Daoy (cell line): ENCODE measurements at regions not wholly inside any gene's neighbourhood (a gene's known extent, or its start where the extent isn't known, plus 50 kb on each side); places are given as distances from the start of the nearest gene placed in this dataset.

Experiments
- DNase-seq: peaks from one replicate; pipeline ENCODE4 v3.0.0-alpha.2; 2015; ENCODE audit warnings: low read depth

- DNase-seq: peak; percentile 1
Measured at GRCh38 chr6:170097505-170098427, 193.1 kb downstream of the DLL1 start.

- no peak for DNase-seq
Measured at GRCh38 chr6:170096803-170097504, 193.9 kb downstream of the DLL1 start.

- peak; percentile 1 for DNase-seq
Measured at GRCh38 chr6:170096191-170096802, 194.6 kb downstream of the DLL1 start.

DNA sequence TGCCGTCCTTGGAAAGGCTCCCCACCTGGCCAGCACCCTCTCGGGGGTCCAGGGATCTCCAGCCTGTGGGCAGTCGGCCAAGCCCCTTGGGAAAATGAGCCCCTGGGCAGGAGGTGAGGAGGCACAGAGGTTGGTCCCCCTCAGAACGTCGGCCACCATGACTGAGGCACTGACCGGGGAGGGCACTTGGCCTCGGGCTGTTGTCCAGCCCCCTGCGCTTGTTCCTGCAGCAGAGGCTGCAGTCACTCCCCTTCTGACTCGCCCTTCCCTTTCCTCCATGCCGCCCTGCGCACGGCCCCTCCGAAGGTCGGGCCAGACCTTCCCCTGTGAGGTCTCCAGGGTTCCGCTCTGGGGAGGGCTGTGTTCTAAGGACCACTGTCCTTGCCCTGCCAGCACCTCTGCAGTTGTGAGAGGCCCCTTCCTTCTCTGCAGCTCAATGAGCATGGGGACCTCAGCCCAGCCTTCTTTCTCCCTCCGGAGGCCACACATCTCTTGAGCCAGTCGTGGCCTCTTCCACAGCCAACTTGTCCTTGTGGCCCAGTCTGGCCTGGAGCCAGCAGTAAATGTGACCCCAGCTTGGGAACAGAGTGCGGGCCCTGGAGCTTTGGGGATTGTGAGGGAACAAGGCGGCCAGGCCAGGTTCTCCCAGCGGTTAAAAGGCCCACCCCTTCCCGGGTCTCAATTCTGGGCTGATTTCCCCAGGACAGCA is 195.5 kb downstream of the DLL1 start:
- peak; percentile 1 for DNase-seq

DNA sequence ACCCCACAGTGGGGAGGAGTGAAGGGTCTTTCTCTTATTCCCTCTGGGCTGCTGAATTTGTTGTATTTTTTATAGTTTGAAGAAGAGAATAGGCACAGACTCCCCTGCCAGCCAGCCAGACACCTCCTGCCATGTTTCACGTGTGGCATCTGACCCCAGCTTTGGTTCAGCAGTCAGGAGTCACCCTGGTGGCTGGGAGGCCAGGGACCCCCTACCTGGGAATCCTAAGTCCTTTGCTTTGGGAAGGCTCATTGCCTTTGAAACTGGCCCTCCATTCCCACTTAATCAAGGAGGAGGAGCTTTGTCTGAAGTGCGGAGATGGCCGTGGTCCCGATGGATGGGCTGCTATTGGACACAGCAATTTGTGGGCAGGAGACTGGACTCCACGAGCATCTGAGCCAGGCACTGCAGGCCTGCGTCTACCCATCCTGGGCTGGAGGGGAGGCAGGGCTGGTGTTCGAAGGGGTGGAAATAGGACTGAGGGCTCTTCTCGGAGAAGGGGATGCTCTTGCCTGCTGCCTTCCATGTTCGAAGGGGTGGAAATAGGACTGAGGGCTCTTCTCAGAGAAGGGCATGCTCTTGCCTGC is 196.1 kb downstream of the DLL1 start:
- DNase-seq: peak; percentile 1

DNA sequence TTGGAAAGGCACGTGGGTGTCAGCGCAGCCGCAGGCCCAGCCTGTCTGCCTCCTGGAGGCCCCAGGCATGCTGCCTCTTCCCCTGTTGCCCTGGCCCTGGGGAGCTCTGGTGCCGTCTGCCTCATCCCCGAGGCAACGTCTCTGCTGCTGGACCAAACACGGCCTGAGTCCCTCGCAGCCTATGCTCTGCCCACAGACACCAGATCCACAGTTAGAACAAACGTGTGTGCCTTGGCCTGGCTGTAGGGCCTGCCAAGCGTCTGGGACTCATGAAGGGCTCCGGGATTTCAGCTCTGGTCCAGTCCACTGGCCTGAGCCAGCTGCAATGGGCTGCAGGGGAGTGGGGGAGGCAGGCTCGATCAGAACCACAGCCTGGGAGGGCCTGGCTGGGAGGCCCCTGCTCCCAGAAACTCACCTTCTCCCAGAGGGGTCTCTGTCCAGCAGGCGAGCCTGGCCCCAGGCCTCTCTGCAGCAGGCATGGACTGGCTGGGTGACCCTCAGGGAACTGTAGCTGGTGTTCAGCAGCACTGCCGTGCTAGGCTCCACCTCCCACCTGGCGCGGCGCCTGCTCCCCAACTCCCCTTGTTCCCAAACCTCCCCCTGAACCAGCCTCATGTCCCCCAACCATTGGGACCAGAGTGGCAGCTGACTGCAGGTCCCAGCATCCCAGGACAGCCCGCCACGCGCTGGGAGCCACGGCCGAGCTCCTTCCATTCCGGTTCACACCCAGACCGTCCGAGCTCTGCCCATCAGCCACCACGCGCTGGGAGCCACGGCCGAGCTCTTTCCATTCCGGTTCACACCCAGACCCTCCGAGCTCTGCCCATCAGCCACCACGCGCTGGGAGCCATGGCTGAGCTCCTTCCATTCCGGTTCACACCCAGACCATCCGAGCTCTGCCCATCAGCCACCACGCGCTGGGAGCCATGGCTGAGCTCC is 197.0 kb downstream of the DLL1 start:
- DNase-seq: peak; percentile 11

GRCh38 chr6:170093276-170093657 is 197.6 kb downstream of the DLL1 start:
- no peak for DNase-seq

- DNase-seq: no peak
Measured at GRCh38 chr6:170092826-170093225, 198.1 kb downstream of the DLL1 start.

DNA sequence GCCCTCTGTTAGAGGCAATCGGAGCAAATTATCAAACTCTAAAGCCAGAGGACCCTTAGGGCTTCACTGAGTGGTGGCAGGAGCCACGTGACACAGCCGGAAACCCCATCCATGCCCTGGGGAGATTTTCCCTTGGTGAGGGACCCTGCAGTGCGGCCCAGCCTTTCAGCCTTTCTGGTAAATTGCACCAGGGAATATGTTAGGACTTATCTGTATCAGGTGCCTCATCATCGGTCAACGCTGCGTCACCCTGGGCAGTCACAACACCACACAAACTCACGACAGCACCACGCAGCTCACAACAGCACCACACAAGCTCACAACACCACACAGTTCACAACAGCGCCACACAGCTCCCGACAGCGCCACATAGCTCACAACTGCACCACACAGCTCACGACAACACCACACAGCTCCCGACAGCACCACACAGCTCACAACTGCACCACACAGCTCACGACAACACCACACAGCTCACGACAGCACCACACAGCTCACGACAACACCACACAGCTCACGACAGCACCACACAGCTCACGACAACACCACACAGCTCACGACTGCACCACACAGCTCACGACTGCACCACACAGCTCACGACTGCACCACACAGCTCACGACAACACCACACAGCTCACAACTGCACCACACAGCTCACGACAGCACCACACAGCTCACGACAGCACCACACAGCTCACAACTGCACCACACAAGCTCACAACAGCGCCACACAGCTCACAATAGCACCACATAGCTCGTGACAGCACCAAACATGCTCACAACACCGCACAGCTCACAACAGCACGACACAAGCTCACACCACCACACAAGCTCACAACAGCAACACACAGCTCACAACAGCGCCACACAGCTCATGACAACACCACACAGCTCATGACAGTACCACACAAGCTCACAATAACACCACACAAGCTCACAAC is 199.0 kb downstream of the DLL1 start:
- DNase-seq: peak; percentile 2

DNA sequence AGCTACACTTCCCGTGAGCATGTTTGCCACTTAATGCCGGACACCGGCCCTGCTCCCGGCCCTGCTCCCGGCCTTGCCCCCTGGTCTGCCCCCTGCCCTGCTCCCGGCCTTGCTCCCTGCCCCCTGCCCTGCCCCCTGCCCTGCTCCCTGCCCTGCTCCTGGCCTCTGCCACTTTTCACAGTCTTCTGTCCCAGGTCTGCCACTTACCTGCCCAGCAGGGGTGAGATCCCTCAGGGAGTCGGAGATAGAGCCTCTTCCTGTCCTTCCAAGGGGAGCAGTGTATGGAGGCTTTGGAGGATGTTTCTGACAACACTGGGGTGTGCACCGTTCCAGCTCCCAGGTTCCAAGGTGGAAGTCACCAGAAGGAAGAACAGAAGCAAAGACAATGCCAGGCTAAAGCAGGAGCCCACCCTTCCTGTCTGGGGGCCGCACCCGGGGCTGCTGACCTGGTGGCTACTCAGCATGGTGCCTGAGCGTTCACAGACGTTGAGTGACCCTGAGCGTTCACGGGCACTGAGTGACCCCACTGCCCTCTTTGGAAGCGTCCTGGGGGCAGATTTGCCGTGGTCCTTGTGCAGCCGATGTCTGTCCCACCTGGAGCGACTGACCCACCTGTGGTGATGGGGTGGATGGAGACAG is 199.8 kb downstream of the DLL1 start:
- DNase-seq: no peak

DNA sequence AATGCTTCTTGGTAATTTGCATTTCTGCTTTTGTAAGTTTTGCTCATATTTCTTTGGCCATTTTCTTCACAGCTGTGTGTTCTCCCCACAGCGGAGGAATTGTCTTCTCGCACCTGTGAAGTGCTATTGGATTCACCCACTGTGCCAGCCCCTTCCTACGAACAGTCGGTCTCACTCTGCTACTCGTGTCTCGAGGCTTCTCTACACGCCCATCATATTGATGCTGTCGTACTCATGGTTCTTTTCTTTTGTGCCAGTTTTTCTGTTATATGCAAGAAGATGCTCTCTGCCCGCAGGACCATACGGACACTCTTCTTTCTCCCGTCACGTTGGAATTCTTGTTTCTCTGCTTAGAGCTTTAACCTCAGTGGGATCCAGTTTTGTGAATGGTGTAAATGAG is 200.3 kb downstream of the DLL1 start:
- no peak for DNase-seq

DNA sequence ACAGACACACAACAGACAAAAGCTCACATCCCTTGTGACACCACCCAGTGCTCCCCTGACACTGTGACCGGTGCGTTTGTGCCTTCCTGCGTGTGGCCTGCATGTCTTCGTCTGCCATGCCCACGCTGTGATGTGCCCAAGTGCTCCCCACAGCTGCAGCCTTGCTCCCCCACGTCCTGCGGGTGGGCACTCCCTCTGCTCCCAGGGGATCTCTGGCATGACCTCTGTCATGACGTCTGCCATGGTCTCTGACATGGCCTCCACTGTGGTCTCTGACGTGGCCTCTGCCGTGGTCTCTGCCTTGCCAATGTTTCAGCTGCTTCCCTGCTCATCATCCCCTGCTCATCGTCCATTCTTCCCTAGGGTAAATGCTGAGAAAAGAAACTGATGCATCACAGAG is 200.9 kb downstream of the DLL1 start:
- DNase-seq: no peak

GRCh38 chr6:170088582-170088955 is 202.3 kb downstream of the DLL1 start:
- peak; percentile 28 for DNase-seq

- DNase-seq: peak; percentile 84
Measured at GRCh38 chr6:170087941-170088581, 202.8 kb downstream of the DLL1 start.

- peak; percentile 22 for DNase-seq
Measured at GRCh38 chr6:170087421-170087780, 203.5 kb downstream of the DLL1 start.

GRCh38 chr6:170086639-170087420 is 204.0 kb downstream of the DLL1 start:
- DNase-seq: peak; percentile 4
